PC-9 (cell line): ENCODE measurements at regions not wholly inside any gene's neighbourhood (a gene's known extent, or its start where the extent isn't known, plus 50 kb on each side); places are given as distances from the start of the nearest gene placed in this dataset.

Source experiments
- CTCF ChIP-seq: fragments of 200-600 bp; sonication (generic); conservative IDR thresholded peaks from 2 replicates; pipeline ENCODE4 v1.6.1; 2017; ENCODE audit warnings: mixed run types, antibody characterized with exemption, mild to moderate bottlenecking, moderate library complexity
- EZH2 ChIP-seq: fragments of 200-600 bp; sonication (generic); IDR thresholded peaks from 2 replicates; pipeline ENCODE4 v1.8.0; 2017; ENCODE audit warnings: antibody characterized with exemption, low read depth

GRCh38 chr2:182608181-182608845 lies 107.7 kb upstream of the DNAJC10 start:
- TF ChIP-seq EZH2 (no peak), CTCF (no peak)
